A549 (cell line): ENCODE measurements at regions not wholly inside any gene's neighbourhood (a gene's known extent, or its start where the extent isn't known, plus 50 kb on each side); places are given as distances from the start of the nearest gene placed in this dataset.

ENCODE experiments used
- ATAC-seq, 2 experiments: fragments of 200-7000 bp in 1 of 2; fragments of >200 bp in 1 of 2; cut with Nextera tagmentation in 1 of 2; cut with Tn5 transposase in 1 of 2; 3 replicates each; pipeline versions ENCODE4 v1.8.0 to v1.9.1; 2018 to 2020; ENCODE audit warnings: mild to moderate bottlenecking in 1 of 2, moderate library complexity in 1 of 2
- CTCF ChIA-PET: fragments of 300-600 bp; sonication (Branson Sonifier 250); formaldehyde crosslinking; extraction: SDS; loops from one replicate; lab custom pipeline; 2021; ENCODE audit warnings: antibody characterized with exemption, inconsistent platforms; lab: Yijun Ruan, JAX
- POLR2A ChIA-PET: fragments of 350-600 bp; formaldehyde crosslinking; extraction: SDS; loops from one replicate; lab custom pipeline; 2021; ENCODE audit warnings: antibody characterized with exemption, inconsistent platforms; lab: Yijun Ruan, JAX
- DNase-seq, 2 experiments: peaks; one replicate each; pipeline versions ENCODE4 v3.0.0 to v3.0.0-alpha.2; 2011 to 2016; ENCODE audit warnings: low read depth in 1 of 2, low spot score in 1 of 2
- FAIRE-seq: peaks from 2 replicates; lab custom pipeline; 2011; peaks lifted over from hg19 to GRCh38; lab: Jason Lieb, UNC
- H3K27ac ChIP-seq, 2 experiments: fragments of >200 bp; sonication (Bioruptor Twin); formaldehyde crosslinking; 3 replicates each; pipeline ENCODE4 v1.5.1; 2016 to 2017
- H3K4me1 ChIP-seq: fragments of >200 bp; sonication (Bioruptor Twin); formaldehyde crosslinking; 3 replicates; pipeline ENCODE4 v1.6.1; 2016
- H3K4me2 ChIP-seq: fragments of >200 bp; sonication (Bioruptor Twin); formaldehyde crosslinking; 3 replicates; pipeline ENCODE4 v1.6.1; 2016
- H3K4me3 ChIP-seq: fragments of >200 bp; sonication (Bioruptor Twin); formaldehyde crosslinking; 3 replicates; pipeline ENCODE4 v1.5.1; 2016
- H3K9me3 ChIP-seq: fragments of >200 bp; sonication (Bioruptor Twin); formaldehyde crosslinking; 3 replicates; pipeline ENCODE4 v1.6.1; 2016
- CHD4 ChIP-seq: fragments of 200-600 bp; sonication (generic); IDR thresholded peaks from 2 replicates; pipeline ENCODE4 v1.6.1; 2016; ENCODE audit warnings: antibody characterized with exemption, mild to moderate bottlenecking, borderline replicate concordance
- EHF ChIP-seq: fragments of 250-450 bp; sonication (Bioruptor Pico); IDR thresholded peaks from 2 replicates; pipeline ENCODE4 v1.5.0; 2020; ENCODE audit warnings: mild to moderate bottlenecking
- EP300 ChIP-seq, 2 experiments: fragments of >200 bp; sonication (Bioruptor Twin); formaldehyde crosslinking; IDR thresholded peaks; 2 replicates in 1 of 2; 3 replicates in 1 of 2; pipeline ENCODE4 v1.6.1; 2016 to 2017
- ESRRA ChIP-seq: fragments of 150-350 bp; IDR thresholded peaks from 2 replicates; pipeline ENCODE4 v1.6.1; 2014; ENCODE audit warnings: mild to moderate bottlenecking, low read length, borderline replicate concordance
- FOSB ChIP-seq: fragments of 250-450 bp; sonication (Bioruptor Pico); IDR thresholded peaks from 2 replicates; pipeline ENCODE4 v1.5.0; 2020; ENCODE audit warnings: mild to moderate bottlenecking, moderate library complexity
- FOXS1 ChIP-seq: fragments of 250-450 bp; sonication (Bioruptor Pico); IDR thresholded peaks from 2 replicates; pipeline ENCODE4 v1.5.0; 2020; ENCODE audit warnings: mild to moderate bottlenecking, moderate library complexity
- GATA3 ChIP-seq: IDR thresholded peaks from 2 replicates; pipeline ENCODE4 v1.6.1; 2012; ENCODE audit warnings: borderline replicate concordance
- HOXB5 ChIP-seq: fragments of 250-450 bp; sonication (Bioruptor Pico); IDR thresholded peaks from 2 replicates; pipeline ENCODE4 v1.5.0; 2020; ENCODE audit warnings: mild to moderate bottlenecking, moderate library complexity
- JUNB ChIP-seq: fragments of >200 bp; sonication (Bioruptor Twin); formaldehyde crosslinking; IDR thresholded peaks from 2 replicates; pipeline ENCODE4 v1.6.1; 2016
- NFE2L2 ChIP-seq: fragments of 150-350 bp; conservative IDR thresholded peaks from 2 replicates; pipeline ENCODE4 v1.6.1; 2014; ENCODE audit warnings: low read length
- NR3C1 ChIP-seq: fragments of >200 bp; sonication (Bioruptor Twin); formaldehyde crosslinking; IDR thresholded peaks from 3 replicates; pipeline ENCODE4 v1.6.1; 2017
- PHF8 ChIP-seq: fragments of 200-600 bp; sonication (generic); IDR thresholded peaks from 2 replicates; pipeline ENCODE4 v1.6.1; 2016; ENCODE audit warnings: low read depth, mild to moderate bottlenecking, antibody characterized with exemption, moderate library complexity, borderline replicate concordance
- POLR2A ChIP-seq: IDR thresholded peaks from 2 replicates; pipeline ENCODE4 v1.6.1; 2012; ENCODE audit warnings: mild to moderate bottlenecking, low read length
- RARB ChIP-seq: fragments of 250-450 bp; sonication (Bioruptor Pico); IDR thresholded peaks from 2 replicates; pipeline ENCODE4 v1.8.0; 2021; ENCODE audit warnings: mild to moderate bottlenecking, moderate library complexity
- ZFP36 ChIP-seq: fragments of 450-650 bp; IDR thresholded peaks from 2 replicates; pipeline ENCODE4 v1.6.1; 2014; ENCODE audit warnings: borderline replicate concordance; ENCODE audit not compliant: partially characterized antibody
- ZSCAN20 ChIP-seq: fragments of 250-450 bp; sonication (Bioruptor Pico); IDR thresholded peaks from 2 replicates; pipeline ENCODE4 v1.8.0; 2022; ENCODE audit warnings: mild to moderate bottlenecking, moderate library complexity
- WGBS: methylation state at CpG from one replicate; pipeline ENCODE4 v1.1.6; 2017; ENCODE audit errors: missing lambda C conversion rate; 5-methylcytosine and 5-hydroxymethylcytosine counted together
- TF ChIP-seq, protein P1 (sequence below): IDR thresholded peaks from 2 replicates; pipeline ENCODE4 v1.6.1; 2012
- TF ChIP-seq, protein P2 (sequence below): IDR thresholded peaks from 2 replicates; pipeline ENCODE4 v1.6.1; 2012; ENCODE audit warnings: low read depth, borderline replicate concordance
- TF ChIP-seq, protein P3 (sequence below): fragments of 450-650 bp; IDR thresholded peaks from 2 replicates; pipeline ENCODE4 v1.6.1; 2014; ENCODE audit warnings: antibody characterized with exemption
- TF ChIP-seq, protein P4 (sequence below): fragments of 150-350 bp; IDR thresholded peaks from 2 replicates; pipeline ENCODE4 v1.6.1; 2014; ENCODE audit warnings: low read depth, mild to moderate bottlenecking, low read length
- TF ChIP-seq, protein P5 (sequence below): fragments of 200-600 bp; sonication (generic); IDR thresholded peaks from 2 replicates; pipeline ENCODE4 v1.6.1; 2016; ENCODE audit warnings: antibody characterized with exemption, mild to moderate bottlenecking, moderate library complexity
- TF ChIP-seq, protein P6 (sequence below): fragments of 250-450 bp; sonication (Bioruptor Pico); IDR thresholded peaks from 2 replicates; pipeline ENCODE4 v1.5.0; 2020; ENCODE audit warnings: low read depth, mild to moderate bottlenecking, moderate library complexity

DNA sequence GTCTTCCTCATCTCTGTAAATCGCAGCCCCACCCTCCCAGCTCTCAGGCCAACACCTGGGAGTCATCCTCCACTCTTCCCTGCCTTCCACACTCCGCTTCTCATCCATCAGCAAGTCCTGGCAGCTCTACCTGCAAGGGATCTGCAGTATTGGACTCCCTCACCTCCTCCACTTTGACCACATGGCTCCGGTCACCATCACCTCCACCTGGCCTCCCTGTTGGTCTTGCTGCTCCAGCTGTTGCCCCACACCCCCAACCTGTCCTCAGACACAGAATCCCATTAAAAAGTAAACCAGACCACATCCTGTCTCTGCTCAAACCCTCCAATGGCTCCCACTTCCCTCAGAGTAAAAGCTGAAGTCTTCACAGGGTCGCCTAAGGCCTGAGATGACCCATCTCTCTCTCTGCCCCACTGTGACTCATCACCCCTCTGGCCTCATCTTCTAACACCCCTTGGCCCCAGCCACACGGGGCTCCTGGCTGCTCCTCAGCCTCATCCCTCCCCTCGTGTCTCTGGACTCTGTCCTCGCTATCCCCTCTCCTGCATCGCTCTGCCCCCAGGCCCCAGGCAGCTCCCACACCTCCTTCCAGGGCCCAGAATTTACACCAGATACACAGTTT is 185.1 kb upstream of the SULF2 start:
- H3K27ac ChIP-seq, result no peak overlapping the region
- H3K9me3 ChIP-seq, result no peaks in the 10 kb centered on the region
- no peak overlapping the region for H3K4me3 ChIP-seq
- no peak overlapping the region for H3K4me2 ChIP-seq
- peaks cover 9% of the 10 kb centered on the region; the same call in 1 of the 3 replicates for H3K4me1 ChIP-seq
- no peak for ATAC-seq
- FAIRE-seq, result no peak
- 58% methylated on average over 8 of the region's 8 CpGs for WGBS
- TF ChIP-seq CHD4 (no peak), POLR2A (no peak)
- no peak for DNase-seq
- CTCF ChIA-PET, result interaction anchor here (1.1 to 1.7 kb wide), 2 partner anchors 184 to 651 kb away, joined by 3 to 6 read pairs; no protein-coding TSS in a partner anchor
- POLR2A ChIA-PET, result no interaction called here

DNA sequence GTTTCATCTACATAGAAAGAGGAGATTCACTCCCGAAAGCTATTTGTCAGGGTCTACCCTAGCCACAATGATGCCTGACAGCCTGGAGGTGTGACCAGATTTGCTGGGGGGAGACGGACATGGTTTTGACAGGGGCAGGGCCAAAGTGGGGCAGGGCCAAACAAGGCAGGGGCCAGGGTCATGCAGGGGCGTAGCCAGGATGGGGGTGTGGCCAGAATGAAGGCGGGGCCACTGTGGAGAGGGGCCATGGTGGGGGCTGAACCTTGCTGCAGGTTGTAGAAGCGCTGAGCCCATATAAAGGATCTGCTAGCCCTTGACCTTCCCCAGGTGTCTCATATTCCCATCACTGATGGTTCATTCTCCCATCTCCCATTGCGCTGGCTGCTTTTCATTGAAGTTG is 184.1 kb upstream of the SULF2 start:
- no peak overlapping the region for H3K4me2 ChIP-seq
- peaks cover 9% of the 10 kb centered on the region; the same call in 1 of the 3 replicates for H3K4me1 ChIP-seq
- TF ChIP-seq HOXB5 (CRISPR knock-in tag) (no peak), EHF (no peak), GATA3 (no peak), JUNB (no peak), NFE2L2 (no peak), PHF8 (no peak), EP300 (IDR thresholded peaks at IDR 0.05) (no peak), ZFP36 (no peak), ESRRA (no peak), NR3C1 (no peak), ZSCAN20 (CRISPR knock-in tag) (no peak), FOSB (CRISPR knock-in tag) (no peak), FOXS1 (CRISPR knock-in tag) (no peak), RARB (no peak)
- TF ChIP-seq, protein P1, sequence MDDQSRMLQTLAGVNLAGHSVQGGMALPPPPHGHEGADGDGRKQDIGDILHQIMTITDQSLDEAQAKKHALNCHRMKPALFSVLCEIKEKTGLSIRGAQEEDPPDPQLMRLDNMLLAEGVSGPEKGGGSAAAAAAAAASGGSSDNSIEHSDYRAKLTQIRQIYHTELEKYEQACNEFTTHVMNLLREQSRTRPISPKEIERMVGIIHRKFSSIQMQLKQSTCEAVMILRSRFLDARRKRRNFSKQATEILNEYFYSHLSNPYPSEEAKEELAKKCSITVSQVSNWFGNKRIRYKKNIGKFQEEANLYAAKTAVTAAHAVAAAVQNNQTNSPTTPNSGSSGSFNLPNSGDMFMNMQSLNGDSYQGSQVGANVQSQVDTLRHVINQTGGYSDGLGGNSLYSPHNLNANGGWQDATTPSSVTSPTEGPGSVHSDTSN, result no peak
- TF ChIP-seq, protein P2, sequence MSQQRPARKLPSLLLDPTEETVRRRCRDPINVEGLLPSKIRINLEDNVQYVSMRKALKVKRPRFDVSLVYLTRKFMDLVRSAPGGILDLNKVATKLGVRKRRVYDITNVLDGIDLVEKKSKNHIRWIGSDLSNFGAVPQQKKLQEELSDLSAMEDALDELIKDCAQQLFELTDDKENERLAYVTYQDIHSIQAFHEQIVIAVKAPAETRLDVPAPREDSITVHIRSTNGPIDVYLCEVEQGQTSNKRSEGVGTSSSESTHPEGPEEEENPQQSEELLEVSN, result no peak
- TF ChIP-seq, protein P3, sequence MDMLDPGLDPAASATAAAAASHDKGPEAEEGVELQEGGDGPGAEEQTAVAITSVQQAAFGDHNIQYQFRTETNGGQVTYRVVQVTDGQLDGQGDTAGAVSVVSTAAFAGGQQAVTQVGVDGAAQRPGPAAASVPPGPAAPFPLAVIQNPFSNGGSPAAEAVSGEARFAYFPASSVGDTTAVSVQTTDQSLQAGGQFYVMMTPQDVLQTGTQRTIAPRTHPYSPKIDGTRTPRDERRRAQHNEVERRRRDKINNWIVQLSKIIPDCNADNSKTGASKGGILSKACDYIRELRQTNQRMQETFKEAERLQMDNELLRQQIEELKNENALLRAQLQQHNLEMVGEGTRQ, result no peak
- TF ChIP-seq, protein P4, sequence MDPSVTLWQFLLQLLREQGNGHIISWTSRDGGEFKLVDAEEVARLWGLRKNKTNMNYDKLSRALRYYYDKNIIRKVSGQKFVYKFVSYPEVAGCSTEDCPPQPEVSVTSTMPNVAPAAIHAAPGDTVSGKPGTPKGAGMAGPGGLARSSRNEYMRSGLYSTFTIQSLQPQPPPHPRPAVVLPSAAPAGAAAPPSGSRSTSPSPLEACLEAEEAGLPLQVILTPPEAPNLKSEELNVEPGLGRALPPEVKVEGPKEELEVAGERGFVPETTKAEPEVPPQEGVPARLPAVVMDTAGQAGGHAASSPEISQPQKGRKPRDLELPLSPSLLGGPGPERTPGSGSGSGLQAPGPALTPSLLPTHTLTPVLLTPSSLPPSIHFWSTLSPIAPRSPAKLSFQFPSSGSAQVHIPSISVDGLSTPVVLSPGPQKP, result no peak
- TF ChIP-seq, protein P5, sequence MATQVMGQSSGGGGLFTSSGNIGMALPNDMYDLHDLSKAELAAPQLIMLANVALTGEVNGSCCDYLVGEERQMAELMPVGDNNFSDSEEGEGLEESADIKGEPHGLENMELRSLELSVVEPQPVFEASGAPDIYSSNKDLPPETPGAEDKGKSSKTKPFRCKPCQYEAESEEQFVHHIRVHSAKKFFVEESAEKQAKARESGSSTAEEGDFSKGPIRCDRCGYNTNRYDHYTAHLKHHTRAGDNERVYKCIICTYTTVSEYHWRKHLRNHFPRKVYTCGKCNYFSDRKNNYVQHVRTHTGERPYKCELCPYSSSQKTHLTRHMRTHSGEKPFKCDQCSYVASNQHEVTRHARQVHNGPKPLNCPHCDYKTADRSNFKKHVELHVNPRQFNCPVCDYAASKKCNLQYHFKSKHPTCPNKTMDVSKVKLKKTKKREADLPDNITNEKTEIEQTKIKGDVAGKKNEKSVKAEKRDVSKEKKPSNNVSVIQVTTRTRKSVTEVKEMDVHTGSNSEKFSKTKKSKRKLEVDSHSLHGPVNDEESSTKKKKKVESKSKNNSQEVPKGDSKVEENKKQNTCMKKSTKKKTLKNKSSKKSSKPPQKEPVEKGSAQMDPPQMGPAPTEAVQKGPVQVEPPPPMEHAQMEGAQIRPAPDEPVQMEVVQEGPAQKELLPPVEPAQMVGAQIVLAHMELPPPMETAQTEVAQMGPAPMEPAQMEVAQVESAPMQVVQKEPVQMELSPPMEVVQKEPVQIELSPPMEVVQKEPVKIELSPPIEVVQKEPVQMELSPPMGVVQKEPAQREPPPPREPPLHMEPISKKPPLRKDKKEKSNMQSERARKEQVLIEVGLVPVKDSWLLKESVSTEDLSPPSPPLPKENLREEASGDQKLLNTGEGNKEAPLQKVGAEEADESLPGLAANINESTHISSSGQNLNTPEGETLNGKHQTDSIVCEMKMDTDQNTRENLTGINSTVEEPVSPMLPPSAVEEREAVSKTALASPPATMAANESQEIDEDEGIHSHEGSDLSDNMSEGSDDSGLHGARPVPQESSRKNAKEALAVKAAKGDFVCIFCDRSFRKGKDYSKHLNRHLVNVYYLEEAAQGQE, result no peak
- TF ChIP-seq, protein P6, sequence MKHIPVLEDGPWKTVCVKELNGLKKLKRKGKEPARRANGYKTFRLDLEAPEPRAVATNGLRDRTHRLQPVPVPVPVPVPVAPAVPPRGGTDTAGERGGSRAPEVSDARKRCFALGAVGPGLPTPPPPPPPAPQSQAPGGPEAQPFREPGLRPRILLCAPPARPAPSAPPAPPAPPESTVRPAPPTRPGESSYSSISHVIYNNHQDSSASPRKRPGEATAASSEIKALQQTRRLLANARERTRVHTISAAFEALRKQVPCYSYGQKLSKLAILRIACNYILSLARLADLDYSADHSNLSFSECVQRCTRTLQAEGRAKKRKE, result no peak
- no peak for ATAC-seq
- H3K4me3 ChIP-seq, result no peak overlapping the region
- ChIA-PET CTCF (interaction anchor here (1.7 kb wide), 1 partner anchor 652 kb away, joined by 6 read pairs; no protein-coding TSS in a partner anchor), POLR2A (no interaction called here)
- whole genome bisulfite sequencing, result 76% methylated on average over 6 of the region's 6 CpGs
- H3K27ac ChIP-seq, result no peak overlapping the region
- no peaks in the 10 kb centered on the region for H3K9me3 ChIP-seq
- no peak for DNase-seq
- no peak for FAIRE-seq
